HepG2 (cell line): ENCODE measurements at regions not wholly inside any gene's neighbourhood (a gene's known extent, or its start where the extent isn't known, plus 50 kb on each side); places are given as distances from the start of the nearest gene placed in this dataset.

Experiments used
- ATAC-seq: fragments of 200-7000 bp; cut with Tn5 transposase; 3 replicates; pipeline ENCODE4 v1.9.1; 2020; ENCODE audit warnings: mild to moderate bottlenecking, moderate library complexity
- BruUV-seq: library from RNA; stranded (reverse); fragments of 400-500 nt; replicated peaks from 2 replicates; lab custom pipeline; 2021; lab: Mats Ljungman, UMichigan
- CTCF ChIA-PET: fragments of 300-600 bp; formaldehyde crosslinking; extraction: SDS; loops from one replicate; lab custom pipeline; 2021; ENCODE audit warnings: low total read pairs, inconsistent platforms, low intra/inter-chr PET ratio; lab: Yijun Ruan, JAX
- POLR2A ChIA-PET: fragments of 350-600 bp; sonication (Branson Sonifier 250); formaldehyde crosslinking; loops from one replicate; lab custom pipeline; 2020; ENCODE audit warnings: antibody characterized with exemption, inconsistent platforms; lab: Yijun Ruan, JAX
- DNase-seq: peaks from one replicate; pipeline ENCODE4 v3.0.0-alpha.2; 2015; ENCODE audit warnings: low spot score
- FAIRE-seq: peaks from 3 replicates; lab custom pipeline; 2011; peaks lifted over from hg19 to GRCh38; lab: Jason Lieb, UNC
- H2AFZ ChIP-seq: one replicate; pipeline ENCODE4 v1.6.1; 2011; ENCODE audit warnings: low read length, inconsistent platforms
- H3K27ac ChIP-seq: fragments of 300-600 bp; 3 replicates; pipeline ENCODE4 v1.8.0; 2011; ENCODE audit warnings: mixed run types, mild to moderate bottlenecking, mixed read lengths, low read length, inconsistent platforms; ENCODE audit not compliant: insufficient read depth; ENCODE audit errors: extremely low read length
- H3K27me3 ChIP-seq, 2 experiments: fragments of 200-600 bp in 1 of 2; 2 replicates in 1 of 2; 3 replicates in 1 of 2; pipeline versions ENCODE4 v1.6.0 to v1.8.0; 2011; ENCODE audit warnings: low read length in 2 of 2, mild to moderate bottlenecking in 2 of 2, moderate library complexity in 2 of 2, inconsistent platforms in 1 of 2; ENCODE audit not compliant: insufficient read depth in 2 of 2, control insufficient read depth in 1 of 2
- H3K36me3 ChIP-seq, 2 experiments: fragments of 200-600 bp in 1 of 2; replicated peaks in 1 of 2; 2 replicates in 1 of 2; 3 replicates in 1 of 2; pipeline versions ENCODE4 v1.5.1 to v1.8.0; 2011; ENCODE audit warnings: low read length in 2 of 2, inconsistent platforms in 1 of 2; ENCODE audit not compliant: insufficient read depth in 2 of 2, control insufficient read depth in 1 of 2
- H3K4me1 ChIP-seq: 2 replicates; pipeline ENCODE4 v1.5.1; 2012; ENCODE audit warnings: low read length, inconsistent platforms; ENCODE audit not compliant: insufficient read depth
- H3K4me2 ChIP-seq: 2 replicates; pipeline ENCODE4 v1.6.0; 2011; ENCODE audit warnings: low read depth, low read length, inconsistent platforms
- H3K4me3 ChIP-seq, 3 experiments: fragments of 200-600 bp in 1 of 3; sonication (generic), shearing (Covaris generic) in 1 of 3; replicated peaks in 1 of 3; 2 replicates each; pipeline ENCODE4 v1.5.1; 2011 to 2016; ENCODE audit warnings: low read length in 3 of 3, inconsistent platforms in 2 of 3, low read depth in 2 of 3, mild to moderate bottlenecking in 2 of 3, control low read depth in 1 of 3, mixed read lengths in 1 of 3; ENCODE audit not compliant: insufficient read depth in 1 of 3
- H3K79me2 ChIP-seq: one replicate; pipeline ENCODE4 v1.6.1; 2011; ENCODE audit warnings: low read length, inconsistent platforms; ENCODE audit not compliant: insufficient read depth
- H3K9ac ChIP-seq: 2 replicates; pipeline ENCODE4 v1.6.0; 2011; ENCODE audit warnings: mild to moderate bottlenecking, low read depth, low read length, inconsistent platforms; ENCODE audit not compliant: insufficient read depth
- H3K9me3 ChIP-seq: 2 replicates; pipeline ENCODE4 v1.5.1; 2012; ENCODE audit warnings: mild to moderate bottlenecking, low read length
- H4K20me1 ChIP-seq: 2 replicates; pipeline ENCODE4 v1.6.0; 2011; ENCODE audit warnings: inconsistent platforms, mild to moderate bottlenecking, low read length, moderate library complexity; ENCODE audit not compliant: insufficient read depth
- CCDC6 ChIP-seq: sonication (generic); formaldehyde crosslinking; IDR thresholded peaks from 2 replicates; pipeline ENCODE4 v1.8.1; 2022; ENCODE audit warnings: mild to moderate bottlenecking, missing genetic modification reagents, moderate library complexity
- ELF1 ChIP-seq: sonication (generic); formaldehyde crosslinking; IDR thresholded peaks from 2 replicates; pipeline ENCODE4 v1.4.0; 2020; ENCODE audit warnings: missing genetic modification reagents
- FOXC1 ChIP-seq: sonication (generic); formaldehyde crosslinking; IDR thresholded peaks from 2 replicates; pipeline ENCODE4 v1.8.0; 2022; ENCODE audit warnings: mild to moderate bottlenecking, missing genetic modification reagents, borderline replicate concordance
- FOXO1 ChIP-seq: sonication (generic); formaldehyde crosslinking; IDR thresholded peaks from 2 replicates; pipeline ENCODE4 v1.4.0; 2020; ENCODE audit warnings: missing genetic modification reagents
- GLMP ChIP-seq: sonication (generic); formaldehyde crosslinking; IDR thresholded peaks from 2 replicates; pipeline ENCODE4 v1.9.0; 2021; ENCODE audit warnings: missing genetic modification reagents, mild to moderate bottlenecking, borderline replicate concordance
- SP140L ChIP-seq: sonication (generic); formaldehyde crosslinking; IDR thresholded peaks from 2 replicates; pipeline ENCODE4 v1.4.0; 2020; ENCODE audit warnings: missing genetic modification reagents, borderline replicate concordance
- ZBTB14 ChIP-seq: sonication (generic); formaldehyde crosslinking; IDR thresholded peaks from 2 replicates; pipeline ENCODE4 v1.4.0; 2020; ENCODE audit warnings: missing genetic modification reagents
- ZFP41 ChIP-seq: sonication (generic); formaldehyde crosslinking; IDR thresholded peaks from 2 replicates; pipeline ENCODE4 v1.4.0; 2020; ENCODE audit warnings: mild to moderate bottlenecking, missing genetic modification reagents, borderline replicate concordance
- ZNF292 ChIP-seq: sonication (generic); formaldehyde crosslinking; IDR thresholded peaks from 2 replicates; pipeline ENCODE4 v1.8.1; 2022; ENCODE audit warnings: mild to moderate bottlenecking, low read depth, missing genetic modification reagents, borderline replicate concordance
- ZNF749 ChIP-seq: sonication (generic); formaldehyde crosslinking; IDR thresholded peaks from 2 replicates; pipeline ENCODE4 v1.8.0; 2022; ENCODE audit warnings: mild to moderate bottlenecking, missing genetic modification reagents, moderate library complexity, borderline replicate concordance
- WGBS: methylation state at CpG from one replicate; pipeline ENCODE4 v1.1.6; 2017; ENCODE audit warnings: low lambda C conversion rate; 5-methylcytosine and 5-hydroxymethylcytosine counted together
- in situ Hi-C: cut with HindIII; loops from 2 replicates; pipeline ENCODE4 v1.10.0; 2017; ENCODE audit warnings: low pct_unique_long_range_greater_than_20kb; ENCODE audit not compliant: extremely low pct_ligation_motif_present
- intact Hi-C: fragments of 100-400 bp; cut with micrococcal nuclease; formaldehyde crosslinking; loops from one replicate; pipeline ENCODE4 v1.10.0; 2022; ENCODE audit not compliant: unreplicated experiment

GRCh38 chr21:19507682-19508260, 1104.2 kb upstream of the TMPRSS15 start:
- Histone ChIP-seq H3K4me1 (no peaks in the 10 kb centered on the region), H3K36me3 (no peaks in the 10 kb centered on the region), H2AFZ (no peak overlapping the region), H3K9ac (no peak overlapping the region), H3K4me2 (no peak overlapping the region), H3K79me2 (no peaks in the 10 kb centered on the region), H3K27me3 (no peaks in the 10 kb centered on the region), H3K27ac (no peak overlapping the region), H3K4me3 (no peak overlapping the region), H4K20me1 (no peaks in the 10 kb centered on the region), H3K9me3 (peaks cover 84% of the 10 kb centered on the region)
- TF ChIP-seq CCDC6 (no peak), FOXO1 (no peak), FOXC1 (CRISPR knock-in tag) (no peak), SP140L (no peak), GLMP (no peak), ELF1 (CRISPR knock-in tag) (no peak), ZBTB14 (no peak), ZFP41 (CRISPR knock-in tag) (no peak), ZNF292 (no peak), ZNF749 (CRISPR knock-in tag) (no peak)
- ChIA-PET POLR2A (no interaction called here), CTCF (no interaction called here)
- ATAC-seq = no peak
- no TSS peak for BruUV-seq
- in situ Hi-C loops (no loop called here), intact Hi-C loops (no loop called here)
- no peak for DNase-seq
- WGBS = 13% methylated on average over 1 of the region's 3 CpGs
- no peak for FAIRE-seq
